ENCODE measurements at regions not wholly inside any gene's neighbourhood (a gene's known extent, or its start where the extent isn't known, plus 50 kb on each side); places are given as distances from the start of the nearest gene placed in this dataset.

- H4K5ac ChIP-seq (ENCODE audit: insufficient read length, low read depth, low read length), result no peak overlapping the region
- H3K23me2 ChIP-seq (ENCODE audit: low read depth, low read length), result no peaks in the 10 kb centered on the region
- no peak overlapping the region for H3K4me2 ChIP-seq (ENCODE audit: insufficient read depth in 1 of 2, low read depth in 2 of 2, low read length in 2 of 2)
- H3K9ac ChIP-seq (replicated peaks in 1 of 4; ENCODE audit: extremely low read depth in 1 of 4, low read depth in 3 of 4, low read length in 3 of 4), result no peak overlapping the region
- no peak overlapping the region for H3K23ac ChIP-seq (ENCODE audit: insufficient read length)
- WGBS, 2 experiments (ENCODE audit: extremely low coverage in 1 of 2, insufficient coverage in 1 of 2, insufficient read length in 1 of 2, insufficient replicate concordance in 2 of 2, low coverage in 1 of 2, low lambda C conversion rate in 2 of 2, missing lambda C conversion rate in 1 of 2), result 100% methylated on average over 1 of the region's 1 CpG; no CpG with 5 or more reads in 1 of the 2 experiments
- H2AK5ac ChIP-seq (ENCODE audit: low read depth, low read length), result no peak overlapping the region
- H2BK20ac ChIP-seq (ENCODE audit: low read length), result no peak overlapping the region
- no peaks in the 10 kb centered on the region for H3K79me2 ChIP-seq (ENCODE audit: control insufficient read depth in 1 of 2, insufficient read depth in 2 of 2, low read length in 2 of 2)
- peaks cover 6 to 7% of the 10 kb centered on the region in 2 experiments; a peak in 2 of 4 replicates for H3K9me3 ChIP-seq (ENCODE audit: insufficient read depth in 2 of 2, low read depth in 1 of 2, low read length in 1 of 2)
- no peak overlapping the region for H3K18ac ChIP-seq (ENCODE audit: extremely low read depth, low read length)
- FAIRE-seq (no peak), DNase-seq (ENCODE audit: low read depth in 1 of 2, low spot score in 2 of 2) (no peak)
- ChIA-PET POLR2A (ENCODE audit: partially characterized antibody) (no interaction called here), CTCF (ENCODE audit: partially characterized antibody) (no interaction called here)
- H2BK12ac ChIP-seq (ENCODE audit: low read depth, low read length), result no peak overlapping the region
- H3K27ac ChIP-seq (ENCODE audit: low read depth, low read length), result no peak overlapping the region
- no peak overlapping the region for H3K14ac ChIP-seq (ENCODE audit: insufficient read length)
- H3K4ac ChIP-seq (replicated peaks; ENCODE audit: insufficient read length, low read depth, low read length), result no peak overlapping the region
- H2BK15ac ChIP-seq (ENCODE audit: low read length), result no peak overlapping the region
- H4K91ac ChIP-seq (replicated peaks; ENCODE audit: insufficient read length, low read length), result no peak overlapping the region
- H4K8ac ChIP-seq (ENCODE audit: extremely low read depth, insufficient read depth, low read length), result no peak overlapping the region
- H2BK120ac ChIP-seq (replicated peaks; ENCODE audit: low read depth, low read length), result no peak overlapping the region
- H4K20me1 ChIP-seq (replicated peaks in 1 of 2; ENCODE audit: control insufficient read depth in 1 of 2, insufficient read depth in 2 of 2, low read length in 2 of 2), result no peaks in the 10 kb centered on the region
- H3K79me1 ChIP-seq (ENCODE audit: low read depth, low read length), result no peaks in the 10 kb centered on the region
- no peak overlapping the region for H3K4me3 ChIP-seq (ENCODE audit: extremely low read depth in 1 of 4, insufficient read depth in 2 of 4, low read depth in 3 of 4, low read length in 4 of 4)
- no peak overlapping the region for H2BK5ac ChIP-seq (ENCODE audit: low read depth, low read length)
- no peak overlapping the region for H3K56ac ChIP-seq (replicated peaks; ENCODE audit: insufficient read length, low read depth, low read length)
- peaks cover 0 to 1% (median 0%) of the 10 kb centered on the region in 4 experiments; a peak in 1 of 7 replicates for H3K27me3 ChIP-seq (replicated peaks in 1 of 4; ENCODE audit: control insufficient read depth in 3 of 4, extremely low read depth in 1 of 4, insufficient read depth in 3 of 4, low read length in 3 of 4)
- no peaks in the 10 kb centered on the region for H3K36me3 ChIP-seq (ENCODE audit: control insufficient read depth in 2 of 4, insufficient read depth in 4 of 4, low read length in 3 of 4)
- H2AFZ ChIP-seq (ENCODE audit: low read length), result no peak overlapping the region
- H3K4me1 ChIP-seq (replicated peaks in 1 of 4; ENCODE audit: control insufficient read depth in 3 of 4, insufficient read depth in 4 of 4, low read length in 3 of 4), result no peaks in the 10 kb centered on the region
- TF ChIP-seq JUND (IDR thresholded peaks at IDR 0.05; ENCODE audit: low read length) (no peak), EGR1 (IDR thresholded peaks at IDR 0.05; ENCODE audit: borderline replicate concordance, low read depth, low read length) (no peak), CHD2 (IDR thresholded peaks at IDR 0.05; ENCODE audit: low read length) (no peak), TAF7 (optimal IDR thresholded peaks at IDR 0.05; ENCODE audit: borderline replicate concordance, low read depth, low read length) (no peak), TBP (IDR thresholded peaks at IDR 0.05; ENCODE audit: low read depth, low read length) (no peak), SUZ12 (IDR thresholded peaks at IDR 0.05; ENCODE audit: low read length) (no peak), CBX5 (IDR thresholded peaks at IDR 0.05; ENCODE audit: low read depth, low read length) (no peak), MAFK (IDR thresholded peaks at IDR 0.05; ENCODE audit: low read depth, low read length) (no peak), FOSL1 (IDR thresholded peaks at IDR 0.05; ENCODE audit: insufficient read depth, low read depth, low read length) (no peak), EP300 (IDR thresholded peaks at IDR 0.05; ENCODE audit: borderline replicate concordance in 1 of 2, low read depth in 2 of 2, low read length in 2 of 2) (no peak), ATF2 (IDR thresholded peaks at IDR 0.05; ENCODE audit: low read length) (no peak), KDM4A (IDR thresholded peaks at IDR 0.05; ENCODE audit: low read depth, low read length, severe bottlenecking) (no peak), CHD1 (IDR thresholded peaks at IDR 0.05; ENCODE audit: low read depth, low read length) (no peak), TCF12 (IDR thresholded peaks at IDR 0.05; ENCODE audit: low read depth, low read length) (no peak)
Observed at GRCh38 chr12:60211244-60211643, 615.4 kb downstream of the SLC16A7 start.
